Left renal pelvis (tissue), 4 donors: ENCODE measurements at regions not wholly inside any gene's neighbourhood (a gene's known extent, or its start where the extent isn't known, plus 50 kb on each side); places are given as distances from the start of the nearest gene placed in this dataset.

ENCODE experiments used
- DNase-seq, 4 donors: peaks; one replicate each; pipeline ENCODE4 v3.0.0-alpha.2; 2013; ENCODE audit warnings: low read depth in 4 of 4, low spot score in 3 of 4

GRCh38 chr1:14292520-14292919, 306.0 kb upstream of the KAZN start:
- DNase-seq: no peak

- DNase-seq: no peak
These were observed 304.5 kb upstream of the KAZN start for GRCh38 chr1:14294006-14294405.

- no peak for DNase-seq
These were observed 303.5 kb upstream of the KAZN start for GRCh38 chr1:14294860-14295536.

GRCh38 chr1:14296795-14297194, 301.7 kb upstream of the KAZN start:
- no peak for DNase-seq

- DNase-seq: no peak
These were observed 301.1 kb upstream of the KAZN start for GRCh38 chr1:14297356-14297755.

GRCh38 chr1:14298806-14299205, 299.7 kb upstream of the KAZN start:
- DNase-seq: no peak

- no peak for DNase-seq
These were observed 297.3 kb upstream of the KAZN start for GRCh38 chr1:14300991-14301703.

- DNase-seq: no peak
These were observed 296.8 kb upstream of the KAZN start for GRCh38 chr1:14301704-14302024.

GRCh38 chr1:14302025-14302424, 296.5 kb upstream of the KAZN start:
- no peak for DNase-seq

- DNase-seq: no peak
These were observed 295.5 kb upstream of the KAZN start for GRCh38 chr1:14303011-14303410.

GRCh38 chr1:14304381-14304865, 294.1 kb upstream of the KAZN start:
- no peak for DNase-seq

- no peak for DNase-seq
These were observed 290.0 kb upstream of the KAZN start for GRCh38 chr1:14308460-14308859.

- no peak for DNase-seq
These were observed 288.5 kb upstream of the KAZN start for GRCh38 chr1:14309984-14310383.

- no peak for DNase-seq
These were observed 288.0 kb upstream of the KAZN start for GRCh38 chr1:14310476-14310875.

GRCh38 chr1:14313731-14314431, 284.6 kb upstream of the KAZN start:
- no peak for DNase-seq

GRCh38 chr1:14318830-14319229, 279.7 kb upstream of the KAZN start:
- no peak for DNase-seq

GRCh38 chr1:14320518-14320917, 278.0 kb upstream of the KAZN start:
- no peak for DNase-seq

- no peak for DNase-seq
These were observed 277.5 kb upstream of the KAZN start for GRCh38 chr1:14320986-14321385.

- no peak for DNase-seq
These were observed 277.1 kb upstream of the KAZN start for GRCh38 chr1:14321422-14321821.

GRCh38 chr1:14323568-14324247, 274.8 kb upstream of the KAZN start:
- no peak for DNase-seq

GRCh38 chr1:14324248-14324630, 274.2 kb upstream of the KAZN start:
- no peak for DNase-seq
